ENCODE measurements at regions not wholly inside any gene's neighbourhood (a gene's known extent, or its start where the extent isn't known, plus 50 kb on each side); places are given as distances from the start of the nearest gene placed in this dataset.

DNA sequence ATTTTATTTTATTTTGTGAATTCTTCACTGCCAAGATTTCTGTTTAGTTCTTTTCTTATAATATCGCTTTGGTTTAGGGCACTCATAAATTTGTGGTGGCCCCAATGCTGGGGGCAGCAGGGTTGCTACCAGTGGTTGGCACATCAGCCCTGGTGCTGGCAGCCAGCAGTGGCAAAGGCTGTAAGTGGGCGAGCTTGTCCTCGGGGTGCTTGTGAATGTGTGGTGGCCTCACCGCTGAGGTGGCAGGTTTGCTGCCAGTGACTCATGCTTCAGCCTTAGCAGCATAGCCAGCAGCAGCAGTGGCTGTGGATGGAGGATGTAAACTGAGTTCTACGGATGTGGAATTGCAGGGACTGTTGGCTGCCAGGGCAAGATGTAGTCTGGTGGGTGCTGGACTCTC, 262.9 kb upstream of the DMAC1 start (continued):
- no peak for TF ChIP-seq NR2F2 (IDR thresholded peaks at IDR 0.05)
- no peak for TF ChIP-seq FOXA2 (IDR thresholded peaks at IDR 0.05)
- TF ChIP-seq SP1 (IDR thresholded peaks at IDR 0.05), result no peak

DNA sequence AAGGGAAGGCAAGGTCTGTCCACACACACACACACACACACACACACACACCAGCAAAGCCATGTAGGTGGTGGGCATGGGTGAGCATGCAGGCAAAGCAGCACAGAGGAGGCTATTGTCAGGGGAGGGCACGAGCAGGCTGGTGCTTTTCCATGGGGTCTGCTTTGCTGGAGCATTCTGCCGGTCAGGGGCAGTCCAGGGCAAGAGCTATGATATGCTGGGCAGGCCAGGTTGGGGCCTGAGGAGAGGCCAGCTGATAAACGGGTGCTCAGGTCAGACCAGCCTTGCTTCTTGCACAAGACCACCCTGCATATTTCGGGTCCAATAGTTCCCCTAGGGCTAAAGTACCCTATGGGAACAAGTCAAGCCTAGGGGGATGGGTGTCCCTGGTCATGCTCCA, 253.9 kb upstream of the DMAC1 start:
- Histone ChIP-seq H3K4me1 (ENCODE audit: control insufficient read depth in 4 of 4, insufficient read depth in 4 of 4, low read length in 3 of 4) (no peaks in the 10 kb centered on the region), H3K9ac (ENCODE audit: low read depth in 1 of 2, low read length in 2 of 2) (no peak overlapping the region), H3K4me3 (ENCODE audit: low read depth in 1 of 3, low read length in 3 of 3) (no peak overlapping the region), H3K36me3 (ENCODE audit: control insufficient read depth in 4 of 4, insufficient read depth in 3 of 4, low read depth in 1 of 4, low read length in 3 of 4) (no peaks in the 10 kb centered on the region), H3K27ac (ENCODE audit: low read depth in 1 of 2, low read length in 2 of 2) (no peak overlapping the region), H3K27me3 (ENCODE audit: control insufficient read depth in 4 of 4, insufficient read depth in 4 of 4, low read length in 3 of 4) (no peaks in the 10 kb centered on the region), H3K9me3 (ENCODE audit: control insufficient read depth in 4 of 4, low read length in 3 of 4) (peaks cover 0 to under 1% (median 0%) of the 10 kb centered on the region in 4 donors)
- no peak for TF ChIP-seq HNF4A (conservative IDR thresholded peaks at IDR 0.05)
- no peak for TF ChIP-seq FOXA2 (IDR thresholded peaks at IDR 0.05)
- no peak for TF ChIP-seq FOXA1 (IDR thresholded peaks at IDR 0.05)
- TF ChIP-seq, protein P1, sequence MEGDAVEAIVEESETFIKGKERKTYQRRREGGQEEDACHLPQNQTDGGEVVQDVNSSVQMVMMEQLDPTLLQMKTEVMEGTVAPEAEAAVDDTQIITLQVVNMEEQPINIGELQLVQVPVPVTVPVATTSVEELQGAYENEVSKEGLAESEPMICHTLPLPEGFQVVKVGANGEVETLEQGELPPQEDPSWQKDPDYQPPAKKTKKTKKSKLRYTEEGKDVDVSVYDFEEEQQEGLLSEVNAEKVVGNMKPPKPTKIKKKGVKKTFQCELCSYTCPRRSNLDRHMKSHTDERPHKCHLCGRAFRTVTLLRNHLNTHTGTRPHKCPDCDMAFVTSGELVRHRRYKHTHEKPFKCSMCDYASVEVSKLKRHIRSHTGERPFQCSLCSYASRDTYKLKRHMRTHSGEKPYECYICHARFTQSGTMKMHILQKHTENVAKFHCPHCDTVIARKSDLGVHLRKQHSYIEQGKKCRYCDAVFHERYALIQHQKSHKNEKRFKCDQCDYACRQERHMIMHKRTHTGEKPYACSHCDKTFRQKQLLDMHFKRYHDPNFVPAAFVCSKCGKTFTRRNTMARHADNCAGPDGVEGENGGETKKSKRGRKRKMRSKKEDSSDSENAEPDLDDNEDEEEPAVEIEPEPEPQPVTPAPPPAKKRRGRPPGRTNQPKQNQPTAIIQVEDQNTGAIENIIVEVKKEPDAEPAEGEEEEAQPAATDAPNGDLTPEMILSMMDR (IDR thresholded peaks at IDR 0.05; ENCODE audit: low read depth, low read length, missing input control), result no peak
- TF ChIP-seq, protein P2, sequence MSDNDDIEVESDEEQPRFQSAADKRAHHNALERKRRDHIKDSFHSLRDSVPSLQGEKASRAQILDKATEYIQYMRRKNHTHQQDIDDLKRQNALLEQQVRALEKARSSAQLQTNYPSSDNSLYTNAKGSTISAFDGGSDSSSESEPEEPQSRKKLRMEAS (IDR thresholded peaks at IDR 0.05), result no peak
- TF ChIP-seq TAF1 (conservative IDR thresholded peaks at IDR 0.05), result no peak
- TF ChIP-seq, protein P3, sequence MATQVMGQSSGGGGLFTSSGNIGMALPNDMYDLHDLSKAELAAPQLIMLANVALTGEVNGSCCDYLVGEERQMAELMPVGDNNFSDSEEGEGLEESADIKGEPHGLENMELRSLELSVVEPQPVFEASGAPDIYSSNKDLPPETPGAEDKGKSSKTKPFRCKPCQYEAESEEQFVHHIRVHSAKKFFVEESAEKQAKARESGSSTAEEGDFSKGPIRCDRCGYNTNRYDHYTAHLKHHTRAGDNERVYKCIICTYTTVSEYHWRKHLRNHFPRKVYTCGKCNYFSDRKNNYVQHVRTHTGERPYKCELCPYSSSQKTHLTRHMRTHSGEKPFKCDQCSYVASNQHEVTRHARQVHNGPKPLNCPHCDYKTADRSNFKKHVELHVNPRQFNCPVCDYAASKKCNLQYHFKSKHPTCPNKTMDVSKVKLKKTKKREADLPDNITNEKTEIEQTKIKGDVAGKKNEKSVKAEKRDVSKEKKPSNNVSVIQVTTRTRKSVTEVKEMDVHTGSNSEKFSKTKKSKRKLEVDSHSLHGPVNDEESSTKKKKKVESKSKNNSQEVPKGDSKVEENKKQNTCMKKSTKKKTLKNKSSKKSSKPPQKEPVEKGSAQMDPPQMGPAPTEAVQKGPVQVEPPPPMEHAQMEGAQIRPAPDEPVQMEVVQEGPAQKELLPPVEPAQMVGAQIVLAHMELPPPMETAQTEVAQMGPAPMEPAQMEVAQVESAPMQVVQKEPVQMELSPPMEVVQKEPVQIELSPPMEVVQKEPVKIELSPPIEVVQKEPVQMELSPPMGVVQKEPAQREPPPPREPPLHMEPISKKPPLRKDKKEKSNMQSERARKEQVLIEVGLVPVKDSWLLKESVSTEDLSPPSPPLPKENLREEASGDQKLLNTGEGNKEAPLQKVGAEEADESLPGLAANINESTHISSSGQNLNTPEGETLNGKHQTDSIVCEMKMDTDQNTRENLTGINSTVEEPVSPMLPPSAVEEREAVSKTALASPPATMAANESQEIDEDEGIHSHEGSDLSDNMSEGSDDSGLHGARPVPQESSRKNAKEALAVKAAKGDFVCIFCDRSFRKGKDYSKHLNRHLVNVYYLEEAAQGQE (IDR thresholded peaks at IDR 0.05), result no peak
- no peak for TF ChIP-seq GABPA (IDR thresholded peaks at IDR 0.05 in 1 of 2, conservative IDR thresholded peaks at IDR 0.05 in 1 of 2)
- no peak for DNase-seq (ENCODE audit: low spot score)
- 65% methylated on average over 4 of the region's 4 CpGs for WGBS

DNA sequence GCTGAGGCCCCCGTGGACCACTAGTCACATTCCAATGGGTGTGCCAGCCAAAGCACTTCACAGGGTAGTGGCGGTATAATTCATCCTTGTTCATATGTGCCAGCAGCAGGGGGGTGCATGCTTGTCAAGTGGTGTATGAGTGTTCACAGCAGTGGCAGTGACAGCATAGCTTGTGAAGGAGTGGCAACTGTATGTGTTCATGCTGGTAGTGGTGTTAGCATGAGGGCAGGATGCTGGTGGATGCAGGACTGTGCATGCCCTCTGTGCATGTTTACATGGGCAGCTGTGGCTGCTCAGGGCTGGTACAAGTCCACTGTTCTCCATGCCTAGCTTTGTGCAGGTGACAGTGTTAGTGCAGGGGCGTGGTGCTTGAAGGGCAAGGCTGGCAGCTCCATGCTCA, 253.4 kb upstream of the DMAC1 start:
- Histone ChIP-seq H3K27ac (ENCODE audit: low read depth in 1 of 2, low read length in 2 of 2) (no peak overlapping the region), H3K27me3 (ENCODE audit: control insufficient read depth in 4 of 4, insufficient read depth in 4 of 4, low read length in 3 of 4) (no peaks in the 10 kb centered on the region), H3K9ac (ENCODE audit: low read depth in 1 of 2, low read length in 2 of 2) (no peak overlapping the region), H3K4me3 (ENCODE audit: low read depth in 1 of 3, low read length in 3 of 3) (no peak overlapping the region), H3K36me3 (ENCODE audit: control insufficient read depth in 4 of 4, insufficient read depth in 3 of 4, low read depth in 1 of 4, low read length in 3 of 4) (no peaks in the 10 kb centered on the region), H3K4me1 (ENCODE audit: control insufficient read depth in 4 of 4, insufficient read depth in 4 of 4, low read length in 3 of 4) (no peaks in the 10 kb centered on the region), H3K9me3 (ENCODE audit: control insufficient read depth in 4 of 4, low read length in 3 of 4) (peaks cover 0 to 2% (median 0%) of the 10 kb centered on the region in 4 donors)
- 77% methylated on average over 3 of the region's 3 CpGs for WGBS
- TF ChIP-seq FOXA2 (IDR thresholded peaks at IDR 0.05) (no peak), EGR1 (IDR thresholded peaks at IDR 0.05; ENCODE audit: low read depth in 2 of 2) (no peak), TAF1 (conservative IDR thresholded peaks at IDR 0.05) (no peak), RXRA (IDR thresholded peaks at IDR 0.05) (no peak)
- no peak for DNase-seq (ENCODE audit: low spot score)
